CD4-positive, alpha-beta memory T cell (primary cell): ENCODE measurements at regions not wholly inside any gene's neighbourhood (a gene's known extent, or its start where the extent isn't known, plus 50 kb on each side); places are given as distances from the start of the nearest gene placed in this dataset.
"Not testable (repeated sequence)": the region's sequence is repeated elsewhere in the genome, so short reads cannot be mapped to it uniquely, and the experiment has no call there.

Source experiments
- CTCF ChIA-PET: fragments of 350-600 bp; sonication (Branson Sonifier 250); formaldehyde crosslinking; loops from one replicate; lab custom pipeline; 2021; ENCODE audit warnings: inconsistent platforms; ENCODE audit not compliant: partially characterized antibody; lab: Charles Lee
- POLR2A ChIA-PET: fragments of 350-600 bp; sonication (Branson Sonifier 250); formaldehyde crosslinking; loops from one replicate; lab custom pipeline; 2021; ENCODE audit not compliant: partially characterized antibody; lab: Charles Lee
- DNase-seq, 5 donors: peaks; one replicate each; pipeline versions ENCODE4 v3.0.0 to v3.0.0-alpha.2; 2020 to 2022; ENCODE audit warnings: mixed read lengths in 1 of 5
- H3K27ac ChIP-seq: one replicate; pipeline ENCODE4 v1.7.0; 2013; ENCODE audit warnings: low read depth, low read length
- H3K27me3 ChIP-seq: 2 replicates; pipeline ENCODE4 v1.7.0; 2013; ENCODE audit warnings: mild to moderate bottlenecking, low read length, moderate library complexity; ENCODE audit not compliant: insufficient read depth
- H3K36me3 ChIP-seq: 2 replicates; pipeline ENCODE4 v1.7.0; 2013; ENCODE audit warnings: mild to moderate bottlenecking, low read length, moderate library complexity; ENCODE audit not compliant: insufficient read depth
- H3K4me1 ChIP-seq: 2 replicates; pipeline ENCODE4 v1.7.0; 2013; ENCODE audit warnings: mild to moderate bottlenecking, low read length, moderate library complexity; ENCODE audit not compliant: insufficient read depth
- H3K4me3 ChIP-seq, 2 donors: one replicate each; pipeline ENCODE4 v1.7.0; 2013; ENCODE audit warnings: low read length in 2 of 2, mild to moderate bottlenecking in 1 of 2
- H3K9me3 ChIP-seq, 2 donors: one replicate each; pipeline ENCODE4 v1.7.0; 2013; ENCODE audit warnings: low read length in 2 of 2, control low read depth in 1 of 2; ENCODE audit not compliant: control insufficient read depth in 1 of 2
- H3K27ac Mint-ChIP-seq, 7 donors: one replicate each; pipeline ENCODE4 v1.8.0; 2020 to 2021; ENCODE audit warnings: mixed read lengths in 7 of 7, mild to moderate bottlenecking in 6 of 7, inconsistent platforms in 3 of 7, moderate library complexity in 3 of 7
- H3K27me3 Mint-ChIP-seq, 2 donors: one replicate each; pipeline ENCODE4 v1.8.0; 2020 to 2021; ENCODE audit warnings: mixed read lengths in 2 of 2
- H3K36me3 Mint-ChIP-seq, 2 donors: one replicate each; pipeline ENCODE4 v1.8.0; 2020 to 2021; ENCODE audit warnings: mixed read lengths in 2 of 2, inconsistent platforms in 1 of 2, mild to moderate bottlenecking in 1 of 2
- H3K4me1 Mint-ChIP-seq, 4 donors: one replicate each; pipeline ENCODE4 v1.8.0; 2020 to 2021; ENCODE audit warnings: mixed read lengths in 4 of 4, mild to moderate bottlenecking in 1 of 4
- H3K4me3 Mint-ChIP-seq, 8 donors: one replicate each; pipeline ENCODE4 v1.8.0; 2020 to 2021; ENCODE audit warnings: mixed read lengths in 8 of 8, mild to moderate bottlenecking in 7 of 8, moderate library complexity in 6 of 8, inconsistent platforms in 3 of 8
- H3K9me3 Mint-ChIP-seq, 8 donors: one replicate each; pipeline ENCODE4 v1.8.0; 2020 to 2021; ENCODE audit warnings: mixed read lengths in 8 of 8, mild to moderate bottlenecking in 5 of 8, inconsistent platforms in 3 of 8, moderate library complexity in 1 of 8
- intact Hi-C: fragments of 100-400 bp; cut with micrococcal nuclease; formaldehyde crosslinking; loops from one replicate; pipeline ENCODE4 v1.15.1; 2023

DNA sequence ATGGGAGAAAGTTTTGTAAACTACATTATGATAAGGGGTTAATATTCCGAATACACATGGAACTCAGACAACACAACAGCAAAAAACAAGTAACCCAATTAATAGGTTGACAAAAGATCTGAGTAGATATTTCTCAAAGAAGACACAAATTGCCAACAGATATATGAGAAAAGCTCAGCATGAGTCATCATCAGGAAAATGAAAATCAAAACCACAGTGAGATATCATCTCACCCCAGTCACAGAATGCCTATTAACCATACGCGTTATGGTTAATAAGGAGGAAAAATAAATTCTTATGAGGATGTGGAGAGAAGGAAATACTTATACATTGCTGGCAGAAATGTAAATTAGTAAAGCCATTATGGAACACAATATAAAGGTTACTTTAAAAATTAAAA, 695.0 kb downstream of the COL12A1 start:
- no peaks in the 10 kb centered on the region for H3K4me1 Mint-ChIP-seq
- Histone ChIP-seq H3K27ac (no peak overlapping the region), H3K4me1 (no peaks in the 10 kb centered on the region), H3K4me3 (no peak overlapping the region), H3K27me3 (no peaks in the 10 kb centered on the region), H3K36me3 (no peaks in the 10 kb centered on the region), H3K9me3 (no peaks in the 10 kb centered on the region)
- H3K27ac Mint-ChIP-seq = no peak overlapping the region
- no peaks in the 10 kb centered on the region for H3K36me3 Mint-ChIP-seq
- intact Hi-C loops = no loop called here
- H3K9me3 Mint-ChIP-seq = peaks cover 0 to 34% (median 13%) of the 10 kb centered on the region in 8 donors
- no peak overlapping the region for H3K4me3 Mint-ChIP-seq
- DNase-seq = no peak
- POLR2A ChIA-PET = no interaction called here
- CTCF ChIA-PET = no interaction called here
- H3K27me3 Mint-ChIP-seq = no peaks in the 10 kb centered on the region

DNA sequence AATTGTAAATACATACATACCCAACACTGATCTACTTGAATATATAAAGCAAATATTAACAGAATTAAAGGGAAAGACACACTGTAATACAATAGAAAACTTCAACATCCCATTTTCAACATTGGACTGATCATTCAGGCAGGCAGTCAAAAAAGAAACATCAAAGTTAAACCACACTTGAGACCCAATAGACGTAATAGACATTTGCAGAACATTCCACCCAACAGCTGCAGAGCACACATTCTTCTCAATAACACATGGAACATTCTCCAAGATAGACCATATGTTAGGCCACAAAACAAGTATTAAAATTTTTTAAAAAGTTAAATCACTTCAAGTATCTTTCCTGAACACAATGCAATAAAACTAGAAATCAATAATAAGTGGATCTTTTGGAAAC, 698.2 kb downstream of the COL12A1 start:
- no peak overlapping the region for H3K27ac ChIP-seq
- ChIA-PET POLR2A (no interaction called here), CTCF (no interaction called here)
- H3K27ac Mint-ChIP-seq = no peak overlapping the region
- no peak for DNase-seq
- no peaks in the 10 kb centered on the region for H3K27me3 Mint-ChIP-seq
- H3K4me1 ChIP-seq = no peaks in the 10 kb centered on the region
- H3K4me1 Mint-ChIP-seq = no peaks in the 10 kb centered on the region
- H3K4me3 Mint-ChIP-seq = no peak overlapping the region
- no peaks in the 10 kb centered on the region for H3K36me3 ChIP-seq
- no peaks in the 10 kb centered on the region for H3K27me3 ChIP-seq
- intact Hi-C loops = no loop called here
- H3K9me3 Mint-ChIP-seq = peaks cover 3 to 55% (median 28%) of the 10 kb centered on the region in 8 donors
- H3K9me3 ChIP-seq = peaks cover 0 to 11% of the 10 kb centered on the region in 2 donors
- no peak overlapping the region for H3K4me3 ChIP-seq
- no peaks in the 10 kb centered on the region for H3K36me3 Mint-ChIP-seq

DNA sequence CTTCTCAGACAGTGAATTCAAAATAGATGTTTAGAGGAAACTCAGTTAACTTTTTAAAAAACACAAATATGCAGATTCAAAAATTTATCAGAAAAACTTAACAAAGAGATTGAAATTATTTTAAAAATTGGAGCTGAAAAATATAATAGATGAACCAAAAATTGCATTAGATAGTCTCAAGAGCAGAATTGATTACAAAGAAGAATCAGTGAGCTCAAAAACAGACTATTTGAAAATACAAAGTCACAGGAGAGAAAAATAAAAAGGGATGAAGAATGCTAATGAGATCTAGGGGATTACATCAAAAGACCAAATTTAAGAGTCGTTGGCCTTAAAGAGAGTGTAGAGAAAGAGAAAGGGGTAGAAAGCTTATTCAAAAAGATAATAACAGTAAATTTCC, 700.5 kb downstream of the COL12A1 start:
- ChIA-PET POLR2A (no interaction called here), CTCF (no interaction called here)
- Mint-ChIP-seq H3K9me3 (peaks cover 3 to 54% (median 27%) of the 10 kb centered on the region in 8 donors), H3K4me1 (no peaks in the 10 kb centered on the region), H3K4me3 (no peak overlapping the region), H3K27ac (no peak overlapping the region), H3K36me3 (no peaks in the 10 kb centered on the region), H3K27me3 (no peaks in the 10 kb centered on the region)
- Histone ChIP-seq H3K27ac (no peak overlapping the region), H3K4me3 (no peak overlapping the region), H3K9me3 (peaks cover 0 to 11% of the 10 kb centered on the region in 2 donors), H3K4me1 (no peaks in the 10 kb centered on the region), H3K36me3 (no peaks in the 10 kb centered on the region), H3K27me3 (no peaks in the 10 kb centered on the region)
- intact Hi-C loops = no loop called here
- DNase-seq = no peak

DNA sequence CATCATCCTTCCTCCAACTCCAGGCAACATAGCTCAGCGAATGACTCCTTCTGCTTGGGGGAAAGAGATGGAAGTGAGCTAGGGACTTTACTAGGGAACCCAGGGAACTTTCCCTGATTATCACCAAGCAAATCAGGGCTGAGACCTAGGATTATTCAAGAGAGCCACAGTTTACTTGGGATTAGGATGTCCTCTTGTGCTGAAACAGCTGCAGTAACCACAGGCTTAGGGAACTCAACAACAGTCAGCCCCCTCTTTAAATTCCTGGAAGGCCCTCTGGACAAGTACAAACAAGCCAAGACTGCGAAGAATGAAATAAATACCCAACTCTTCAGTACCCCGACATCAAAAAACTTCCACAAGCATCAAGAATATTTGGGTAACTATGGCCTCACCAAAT, 700.9 kb downstream of the COL12A1 start:
- Mint-ChIP-seq H3K36me3 (no peaks in the 10 kb centered on the region), H3K27me3 (no peaks in the 10 kb centered on the region), H3K4me1 (no peaks in the 10 kb centered on the region), H3K27ac (no peak overlapping the region), H3K9me3 (peaks cover 3 to 50% (median 25%) of the 10 kb centered on the region in 8 donors), H3K4me3 (no peak overlapping the region)
- Histone ChIP-seq H3K9me3 (peaks cover 0 to 11% of the 10 kb centered on the region in 2 donors), H3K27ac (no peak overlapping the region), H3K4me1 (no peaks in the 10 kb centered on the region), H3K27me3 (no peaks in the 10 kb centered on the region), H3K36me3 (no peaks in the 10 kb centered on the region), H3K4me3 (no peak overlapping the region)
- DNase-seq = no peak
- CTCF ChIA-PET = no interaction called here
- POLR2A ChIA-PET = no interaction called here
- intact Hi-C loops = no loop called here

DNA sequence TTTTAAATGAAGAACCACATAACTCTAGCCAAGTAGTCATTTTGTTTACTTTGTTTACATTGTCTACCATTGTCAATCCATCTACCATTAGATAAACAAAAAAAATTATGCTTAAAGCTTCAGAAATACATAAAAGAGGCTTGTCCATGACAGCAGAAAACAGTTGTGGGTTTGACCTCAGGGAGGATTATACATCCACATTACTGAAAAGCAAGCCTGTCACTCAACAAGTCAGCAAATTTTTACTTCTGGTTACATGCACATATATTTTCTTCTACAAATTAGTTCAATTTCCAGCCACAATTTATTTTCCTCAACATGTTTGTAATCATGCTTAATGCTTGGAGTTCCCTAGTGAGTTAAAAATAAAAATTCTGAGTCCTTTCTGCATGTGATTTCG, 713.3 kb downstream of the COL12A1 start:
- Histone ChIP-seq H3K27ac (no peak overlapping the region), H3K4me1 (no peaks in the 10 kb centered on the region), H3K9me3 (no peaks in the 10 kb centered on the region), H3K27me3 (no peaks in the 10 kb centered on the region), H3K36me3 (no peaks in the 10 kb centered on the region), H3K4me3 (no peak overlapping the region)
- POLR2A ChIA-PET = no interaction called here
- intact Hi-C loops = no loop called here
- H3K27ac Mint-ChIP-seq = no peak overlapping the region
- H3K4me3 Mint-ChIP-seq = no peak overlapping the region
- no peaks in the 10 kb centered on the region for H3K36me3 Mint-ChIP-seq
- CTCF ChIA-PET = no interaction called here
- H3K9me3 Mint-ChIP-seq = peaks cover 0 to 14% (median 7%) of the 10 kb centered on the region in 8 donors
- no peaks in the 10 kb centered on the region for H3K4me1 Mint-ChIP-seq
- no peak for DNase-seq
- no peaks in the 10 kb centered on the region for H3K27me3 Mint-ChIP-seq

DNA sequence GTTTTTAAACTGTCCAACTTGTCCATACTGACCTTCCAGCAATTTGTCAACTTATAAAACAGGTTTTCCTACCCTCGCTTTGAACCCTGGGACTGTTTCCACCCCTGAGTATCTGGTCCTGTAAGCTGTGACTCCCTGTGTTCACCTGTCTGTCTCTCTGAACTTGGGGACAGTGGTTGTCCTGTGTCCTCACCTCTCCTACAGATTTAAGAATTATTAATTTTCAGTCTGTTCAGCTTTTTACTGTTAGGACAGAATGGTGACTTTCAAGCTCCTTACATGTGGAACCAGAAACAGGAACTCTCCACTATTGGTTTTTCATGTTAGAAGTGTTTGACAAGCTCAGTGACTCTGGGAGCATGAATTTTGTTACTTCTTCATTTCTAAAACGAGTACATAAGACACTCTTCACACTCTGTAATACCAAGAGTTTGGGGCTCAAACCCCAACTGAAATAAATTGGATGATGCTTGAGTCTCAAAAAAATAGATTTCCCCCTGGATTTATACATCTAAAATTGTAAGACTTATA, 713.9 kb downstream of the COL12A1 start:
- ChIA-PET POLR2A (no interaction called here), CTCF (no interaction called here)
- Histone ChIP-seq H3K27me3 (no peaks in the 10 kb centered on the region), H3K9me3 (no peaks in the 10 kb centered on the region), H3K36me3 (no peaks in the 10 kb centered on the region), H3K27ac (no peak overlapping the region), H3K4me1 (no peaks in the 10 kb centered on the region), H3K4me3 (no peak overlapping the region)
- Mint-ChIP-seq H3K4me1 (no peaks in the 10 kb centered on the region), H3K36me3 (no peaks in the 10 kb centered on the region), H3K27ac (no peak overlapping the region), H3K9me3 (peaks cover 0 to 14% (median 5%) of the 10 kb centered on the region in 8 donors), H3K27me3 (no peaks in the 10 kb centered on the region), H3K4me3 (no peak overlapping the region)
- DNase-seq = no peak
- intact Hi-C loops = no loop called here

DNA sequence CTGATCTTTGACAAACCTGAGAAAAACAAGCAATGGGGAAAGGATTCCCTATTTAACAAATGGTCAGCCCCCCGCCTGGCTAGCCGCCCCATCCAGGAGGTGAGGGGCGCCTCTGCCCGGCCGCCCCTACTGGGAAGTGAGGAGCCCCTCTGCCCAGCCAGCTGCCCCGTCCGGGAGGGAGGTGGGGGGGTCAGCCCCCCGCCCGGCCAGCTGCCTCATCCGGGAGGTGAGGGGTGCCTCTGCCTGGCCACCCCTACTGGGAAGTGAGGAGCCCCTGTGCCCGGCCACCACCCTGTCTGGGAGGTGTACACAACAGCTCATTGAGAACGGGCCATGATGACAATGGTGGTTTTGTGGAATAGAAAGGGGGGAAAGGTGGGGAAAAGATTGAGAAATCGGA, 717.1 kb downstream of the COL12A1 start:
- H3K27ac ChIP-seq, CTCF ChIA-PET, H3K4me1 Mint-ChIP-seq, H3K27me3 ChIP-seq, H3K4me1 ChIP-seq, H3K9me3 ChIP-seq, H3K27me3 Mint-ChIP-seq, DNase-seq, H3K36me3 ChIP-seq, intact Hi-C loops, H3K36me3 Mint-ChIP-seq, H3K4me3 ChIP-seq, H3K4me3 Mint-ChIP-seq, H3K27ac Mint-ChIP-seq, POLR2A ChIA-PET: not testable (repeated sequence)
- H3K9me3 Mint-ChIP-seq = peaks cover 0 to 18% (median 7%) of the 10 kb centered on the region in 8 donors

DNA sequence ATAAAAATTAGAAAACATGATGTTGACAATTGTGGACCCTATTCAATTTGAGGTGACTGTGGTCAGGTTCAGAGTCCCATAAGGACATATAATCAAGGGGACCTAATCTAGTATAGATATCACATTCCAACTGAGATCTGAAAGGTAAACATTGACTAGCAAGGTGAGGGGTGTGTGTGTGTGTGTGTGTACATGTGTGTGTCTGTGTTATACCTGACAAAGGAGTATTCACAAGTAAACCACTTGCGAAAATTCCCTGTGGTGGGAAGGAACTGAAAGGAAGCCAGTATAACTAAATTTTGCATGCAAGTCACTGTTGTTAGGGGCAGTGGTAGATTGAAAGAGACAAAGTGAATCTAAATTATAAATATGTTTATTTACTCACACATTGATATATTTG, 723.7 kb downstream of the COL12A1 start:
- ChIA-PET CTCF (no interaction called here), POLR2A (no interaction called here)
- peaks cover 0 to 12% (median 4%) of the 10 kb centered on the region in 8 donors for H3K9me3 Mint-ChIP-seq
- H3K27ac ChIP-seq = no peak overlapping the region
- H3K4me3 ChIP-seq = no peak overlapping the region
- no peaks in the 10 kb centered on the region for H3K27me3 Mint-ChIP-seq
- no peaks in the 10 kb centered on the region for H3K27me3 ChIP-seq
- H3K36me3 Mint-ChIP-seq = no peaks in the 10 kb centered on the region
- H3K36me3 ChIP-seq = no peaks in the 10 kb centered on the region
- no peaks in the 10 kb centered on the region for H3K9me3 ChIP-seq
- intact Hi-C loops = no loop called here
- no peak overlapping the region for H3K27ac Mint-ChIP-seq
- H3K4me1 Mint-ChIP-seq = no peaks in the 10 kb centered on the region
- no peak overlapping the region for H3K4me3 Mint-ChIP-seq
- H3K4me1 ChIP-seq = no peaks in the 10 kb centered on the region
- no peak for DNase-seq
